ENCODE measurements at regions not wholly inside any gene's neighbourhood (a gene's known extent, or its start where the extent isn't known, plus 50 kb on each side); places are given as distances from the start of the nearest gene placed in this dataset.

- H3K27ac ChIP-seq = no peak overlapping the region
- no peaks in the 10 kb centered on the region for H3K9me3 ChIP-seq
- H3K36me3 ChIP-seq = no peaks in the 10 kb centered on the region
- DNase-seq = no peak
- no peaks in the 10 kb centered on the region for H3K27me3 ChIP-seq
- WGBS, 5 donors = 65 to 70% (median 68%) methylated on average over 2 of the region's 2 CpGs
- intact Hi-C loops (cut with DNase I; ENCODE audit: low total_unique reads) = no loop called here
- no peaks in the 10 kb centered on the region for H3K4me1 ChIP-seq
- TF ChIP-seq CTCF (IDR thresholded peaks at IDR 0.05) (no peak), EP300 (IDR thresholded peaks at IDR 0.05) (no peak), POLR2AphosphoS5 (IDR thresholded peaks at IDR 0.05) (no peak), POLR2A (IDR thresholded peaks at IDR 0.05) (no peak)
- no peak overlapping the region for H3K4me3 ChIP-seq
Measured at GRCh38 chr2:173537694-173538093, 183.0 kb downstream of the CDCA7 start.

- no peak overlapping the region for H3K27ac ChIP-seq
- H3K36me3 ChIP-seq = no peaks in the 10 kb centered on the region
- H3K4me3 ChIP-seq = no peak overlapping the region
- H3K9me3 ChIP-seq = no peaks in the 10 kb centered on the region
- DNase-seq = no peak
- H3K27me3 ChIP-seq = no peaks in the 10 kb centered on the region
- no peaks in the 10 kb centered on the region for H3K4me1 ChIP-seq
- intact Hi-C loops (cut with DNase I; ENCODE audit: low total_unique reads) = no loop called here
- TF ChIP-seq POLR2A (IDR thresholded peaks at IDR 0.05) (no peak), EP300 (IDR thresholded peaks at IDR 0.05) (no peak), POLR2AphosphoS5 (IDR thresholded peaks at IDR 0.05) (no peak), CTCF (IDR thresholded peaks at IDR 0.05) (no peak)
- WGBS, 5 donors = 92 to 97% (median 94%) methylated on average over 2 of the region's 2 CpGs
Measured at GRCh38 chr2:173539615-173540014, 184.9 kb downstream of the CDCA7 start.

GRCh38 chr2:173544641-173545363 is 190.1 kb downstream of the CDCA7 start:
- intact Hi-C loops (cut with DNase I; ENCODE audit: low total_unique reads) = no loop called here
- no peaks in the 10 kb centered on the region for H3K36me3 ChIP-seq
- no peak overlapping the region for H3K27ac ChIP-seq
- H3K4me1 ChIP-seq = no peaks in the 10 kb centered on the region
- H3K27me3 ChIP-seq = no peaks in the 10 kb centered on the region
- no peaks in the 10 kb centered on the region for H3K9me3 ChIP-seq
- 34 to 57% (median 50%) methylated on average over 6 of the region's 6 CpGs for WGBS, 5 donors
- TF ChIP-seq POLR2A (IDR thresholded peaks at IDR 0.05) (no peak), EP300 (IDR thresholded peaks at IDR 0.05) (no peak), POLR2AphosphoS5 (IDR thresholded peaks at IDR 0.05) (no peak), CTCF (IDR thresholded peaks at IDR 0.05) (no peak)
- DNase-seq = peak in 1 of 2 donors; percentile 32
- H3K4me3 ChIP-seq = no peak overlapping the region

- Histone ChIP-seq H3K4me3 (no peak overlapping the region), H3K36me3 (no peaks in the 10 kb centered on the region), H3K4me1 (no peaks in the 10 kb centered on the region), H3K27ac (no peak overlapping the region), H3K9me3 (no peaks in the 10 kb centered on the region), H3K27me3 (no peaks in the 10 kb centered on the region)
- no peak for TF ChIP-seq EP300 (IDR thresholded peaks at IDR 0.05)
- no peak for TF ChIP-seq CTCF (IDR thresholded peaks at IDR 0.05)
- no peak for TF ChIP-seq POLR2A (IDR thresholded peaks at IDR 0.05)
- TF ChIP-seq POLR2AphosphoS5 (IDR thresholded peaks at IDR 0.05) = no peak
- peak in 1 of 2 donors; percentile 20 for DNase-seq
- intact Hi-C loops (cut with DNase I; ENCODE audit: low total_unique reads) = no loop called here
- 45 to 62% (median 51%) methylated on average over 3 of the region's 3 CpGs for WGBS, 5 donors
Measured at GRCh38 chr2:173545364-173545763, 190.7 kb downstream of the CDCA7 start.

Measured in stomach (tissue), 8 donors.